ENCODE measurements at regions not wholly inside any gene's neighbourhood (a gene's known extent, or its start where the extent isn't known, plus 50 kb on each side); places are given as distances from the start of the nearest gene placed in this dataset.

DNA sequence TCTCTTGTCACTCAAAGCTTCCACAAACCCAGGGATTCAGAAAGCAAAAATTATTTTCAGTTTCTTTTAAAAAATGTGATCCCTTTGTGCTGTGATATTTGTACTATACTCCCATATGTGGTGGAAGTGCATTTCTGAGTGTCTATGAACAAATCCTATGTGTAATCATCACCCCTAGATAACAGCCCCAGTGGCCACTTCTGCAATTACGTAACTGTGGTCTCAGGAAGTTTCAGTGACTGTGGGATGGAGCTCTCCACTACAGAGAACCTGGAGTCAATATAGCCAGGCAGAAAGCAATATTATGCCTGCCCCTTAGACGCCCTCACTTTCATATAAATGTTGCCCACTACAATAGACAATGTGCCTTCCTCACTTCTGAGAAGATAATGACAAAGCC, 1101.7 kb upstream of the GHITM start:
- DNase-seq = peak; percentile 4

DNA sequence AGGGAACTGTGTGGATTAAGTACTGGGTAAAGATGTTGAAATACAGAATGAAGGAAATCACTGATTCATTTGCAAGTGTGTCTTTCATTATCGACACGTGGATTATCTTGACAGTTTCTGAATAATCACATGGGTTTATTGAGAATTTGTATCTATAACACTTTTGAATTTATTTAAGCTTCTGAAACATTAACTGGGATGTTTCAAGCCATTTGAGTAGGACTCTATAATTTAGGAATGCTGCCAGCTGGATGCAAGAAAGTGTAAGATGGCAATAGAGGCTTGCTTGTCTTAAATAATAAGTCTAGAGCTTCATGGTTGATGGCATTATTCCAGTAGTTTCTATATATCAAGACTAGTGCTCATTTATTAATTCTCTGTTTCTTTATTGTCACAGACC, 1100.7 kb upstream of the GHITM start:
- DNase-seq = no peak

DNA sequence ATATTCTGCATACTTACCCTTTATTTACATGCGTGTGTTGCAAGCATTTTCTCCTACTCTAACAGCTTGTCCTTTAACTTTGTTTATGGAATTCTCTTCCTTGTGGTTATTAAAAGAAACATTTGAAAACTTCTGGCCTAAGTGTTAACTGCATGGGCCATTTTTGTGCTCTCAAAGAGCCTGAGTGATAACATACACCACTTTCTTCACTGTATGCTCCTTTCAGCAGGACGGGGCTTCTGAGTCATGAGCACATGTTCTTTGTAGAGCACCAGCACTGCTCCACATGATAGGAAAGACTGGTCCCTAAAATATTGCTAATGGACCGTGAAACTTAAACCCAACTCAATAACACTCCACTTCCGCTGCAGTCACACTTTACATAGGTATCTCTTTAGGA, 1093.6 kb upstream of the GHITM start:
- DNase-seq = no peak

DNA sequence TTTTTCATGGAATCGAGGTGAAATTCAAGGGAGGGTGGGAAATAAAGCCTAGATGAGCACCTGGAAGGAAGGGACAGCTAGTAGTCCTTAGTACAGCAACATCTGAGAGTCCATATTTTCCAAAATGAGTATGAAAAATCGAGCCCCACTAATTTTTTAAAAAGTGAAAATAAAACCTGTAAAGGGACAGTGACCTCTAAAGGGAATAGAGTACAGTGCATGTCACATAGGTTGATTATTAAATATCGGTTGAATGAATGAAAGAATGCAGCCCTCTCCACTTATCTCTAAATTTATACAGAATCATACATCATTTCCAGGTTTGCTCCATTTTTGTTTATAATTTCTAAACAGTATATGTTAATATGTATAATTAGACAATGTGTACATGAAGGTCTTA, 1088.5 kb upstream of the GHITM start:
- no peak for DNase-seq

DNA sequence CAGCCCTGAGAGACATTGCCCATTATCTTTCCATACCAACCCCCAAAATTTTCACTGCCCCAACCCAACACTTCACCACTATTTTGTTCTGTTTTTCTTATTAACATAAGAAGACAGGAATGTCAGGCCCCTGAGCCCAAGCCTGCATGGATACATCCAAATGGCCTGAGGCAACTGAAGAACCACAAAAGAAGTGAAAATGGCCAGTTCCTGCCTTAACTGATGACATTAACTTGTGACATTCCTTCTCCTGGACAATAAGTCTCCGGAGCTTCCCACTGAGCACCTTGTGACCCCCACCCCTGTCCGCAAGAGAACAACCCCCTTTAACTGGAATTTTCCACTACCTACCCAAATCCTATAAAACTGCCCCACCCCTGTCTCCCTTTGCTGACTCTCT, 1076.4 kb upstream of the GHITM start:
- no peak for DNase-seq

DNA sequence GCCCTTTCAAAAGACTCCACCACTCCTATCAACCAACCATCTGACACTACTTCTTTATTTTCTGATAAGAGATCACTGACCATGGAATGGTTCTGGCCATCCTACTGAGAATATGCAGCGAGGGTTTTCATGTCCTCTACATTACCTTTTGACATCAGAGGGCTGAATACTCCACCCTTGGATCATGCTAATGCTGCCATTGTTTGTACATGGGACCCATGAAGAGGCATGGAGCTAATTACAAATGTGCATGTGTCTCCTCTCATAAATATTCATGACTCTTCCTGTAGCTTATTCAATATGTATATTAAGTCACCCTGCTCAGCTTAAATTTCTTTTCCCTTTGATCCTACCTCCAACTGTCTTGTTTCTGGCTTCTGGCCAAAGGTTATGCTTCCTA, 1065.8 kb upstream of the GHITM start:
- no peak for DNase-seq

DNA sequence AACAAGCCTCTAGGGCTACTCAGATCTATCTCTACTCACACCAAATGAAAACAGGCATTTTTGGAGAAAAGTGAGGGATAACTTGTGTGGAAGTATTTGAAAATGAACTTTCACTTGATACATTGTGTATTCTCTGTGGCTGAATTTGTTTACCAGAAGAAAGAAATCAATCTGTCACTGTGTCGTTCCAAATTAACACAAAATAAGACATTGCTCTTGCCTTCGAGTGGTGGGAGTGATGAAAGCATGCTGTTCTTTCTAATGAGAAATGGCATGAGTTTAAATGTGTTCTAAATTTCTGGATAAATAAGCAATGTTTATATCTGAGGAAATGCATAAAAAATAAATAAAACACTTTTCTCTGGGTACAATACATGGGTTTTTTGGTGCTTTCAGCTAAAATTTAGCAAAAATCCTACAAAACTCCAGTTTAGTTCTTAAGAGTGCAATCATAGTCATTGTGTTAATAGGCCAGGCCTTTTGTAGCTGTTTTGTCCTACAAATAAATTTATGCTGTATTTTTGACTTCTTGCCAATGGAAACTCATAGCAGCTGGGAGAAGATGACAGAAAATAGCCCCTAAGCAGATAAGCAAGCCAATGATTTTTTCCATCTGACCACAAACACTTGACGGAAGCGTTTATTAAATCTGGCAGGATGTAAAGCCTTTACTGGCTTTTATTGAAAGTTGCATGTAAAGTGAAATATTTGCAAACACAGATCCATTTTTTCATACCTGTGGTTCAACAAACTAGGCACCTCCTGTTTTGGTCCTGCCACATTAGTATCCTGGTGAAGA, 1064.1 kb upstream of the GHITM start:
- no peak for DNase-seq

DNA sequence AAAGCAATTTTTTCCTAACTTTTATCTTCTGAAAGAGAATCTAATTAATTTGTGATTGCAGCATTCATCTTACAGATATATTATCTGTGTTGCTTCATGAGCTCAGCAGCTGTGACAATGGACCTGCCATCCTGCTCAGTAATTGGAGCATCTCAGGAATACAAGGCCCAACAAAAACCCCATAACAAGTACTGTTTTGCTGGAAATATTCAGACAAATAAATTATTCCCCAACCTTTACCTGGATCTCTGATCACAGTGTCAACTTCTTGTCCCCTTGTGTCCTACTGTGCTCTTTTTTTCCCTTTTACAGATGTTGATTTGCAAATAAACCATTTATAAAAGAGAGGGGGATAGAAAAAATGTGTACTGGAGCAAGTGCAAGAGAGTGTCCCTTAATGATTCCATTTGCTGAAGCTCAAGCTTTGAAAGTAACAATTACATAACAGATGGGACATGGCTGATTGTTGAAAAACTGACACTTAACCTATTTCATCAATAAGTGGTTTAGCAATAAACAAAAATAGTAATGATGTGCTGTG, 1063.4 kb upstream of the GHITM start:
- no peak for DNase-seq

DNA sequence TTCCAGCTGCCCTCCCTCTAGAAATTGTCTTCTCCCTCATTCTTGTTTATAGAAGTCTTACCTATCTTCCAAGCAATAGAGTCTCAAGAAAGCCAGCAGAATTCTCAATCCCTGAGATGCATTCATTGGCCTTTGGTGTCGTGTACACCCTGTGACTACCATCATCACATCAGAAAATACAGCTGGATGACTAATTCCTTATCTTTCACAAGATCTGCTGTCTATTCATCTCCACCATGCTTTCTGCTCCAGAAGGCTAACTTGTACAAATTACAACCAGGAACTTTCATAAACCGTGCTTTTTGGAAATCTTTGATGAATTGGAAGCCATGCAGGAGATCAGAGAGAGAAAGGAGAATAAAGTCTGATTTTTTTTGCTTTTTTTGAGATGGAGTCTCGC, 1062.9 kb upstream of the GHITM start:
- DNase-seq = no peak

DNA sequence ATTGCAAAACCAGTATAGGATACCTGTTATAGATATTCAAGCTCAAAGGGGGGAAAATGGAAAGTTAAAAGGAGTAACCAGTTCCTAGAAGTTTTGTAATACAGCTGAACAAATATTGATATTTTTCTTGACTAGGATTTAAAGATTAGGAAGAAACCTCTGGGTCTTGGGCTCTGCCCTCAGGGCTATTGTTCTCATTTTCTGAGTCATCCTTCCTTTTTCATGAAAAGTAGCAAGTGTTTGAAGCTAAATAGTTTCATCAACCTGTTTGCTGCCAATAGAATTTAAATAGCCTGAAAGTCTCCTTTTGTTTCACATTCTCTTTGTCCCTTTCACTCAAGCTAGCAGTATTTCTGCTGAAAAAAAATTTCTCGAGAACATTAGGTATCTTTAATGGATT, 1061.1 kb upstream of the GHITM start:
- DNase-seq = no peak

DNA sequence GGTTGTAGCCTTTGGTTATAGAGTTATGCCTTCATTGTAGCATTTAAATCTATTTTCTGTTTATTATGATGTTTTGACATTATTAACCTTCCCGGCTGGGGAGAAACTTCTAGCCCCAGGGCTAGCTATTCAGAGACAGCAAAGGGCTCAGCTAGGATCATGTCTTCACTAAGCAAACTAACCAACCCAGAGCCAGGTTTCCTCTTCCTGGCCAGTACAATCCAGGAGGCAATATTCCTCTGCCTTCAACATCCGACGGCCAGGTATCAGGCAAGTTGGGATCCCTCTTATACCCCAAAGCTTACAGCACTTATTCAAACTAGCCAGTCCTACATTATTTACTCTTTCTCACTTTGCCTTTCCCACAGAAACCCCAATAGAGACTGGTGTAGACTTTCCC, 1060.7 kb upstream of the GHITM start:
- DNase-seq = no peak

DNA sequence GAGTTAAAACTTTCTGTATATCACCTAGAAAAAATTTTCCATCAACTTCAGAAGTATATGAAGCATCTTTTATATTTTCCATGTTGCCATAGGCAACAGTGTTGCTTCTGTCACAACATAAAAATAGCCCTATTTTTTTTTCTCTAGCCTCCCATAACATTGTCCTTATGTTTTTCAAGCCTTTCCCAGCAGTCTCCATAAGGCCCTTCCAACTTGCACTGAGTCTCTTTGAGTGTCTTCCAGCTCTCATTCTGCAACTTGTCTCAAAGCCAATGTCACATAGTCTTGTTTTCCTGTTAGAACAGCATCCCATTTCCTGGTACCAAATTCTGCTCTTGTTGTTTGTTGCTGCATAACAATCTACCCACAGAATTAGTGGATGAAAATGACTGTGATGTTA, 1055.5 kb upstream of the GHITM start:
- DNase-seq = no peak

DNA sequence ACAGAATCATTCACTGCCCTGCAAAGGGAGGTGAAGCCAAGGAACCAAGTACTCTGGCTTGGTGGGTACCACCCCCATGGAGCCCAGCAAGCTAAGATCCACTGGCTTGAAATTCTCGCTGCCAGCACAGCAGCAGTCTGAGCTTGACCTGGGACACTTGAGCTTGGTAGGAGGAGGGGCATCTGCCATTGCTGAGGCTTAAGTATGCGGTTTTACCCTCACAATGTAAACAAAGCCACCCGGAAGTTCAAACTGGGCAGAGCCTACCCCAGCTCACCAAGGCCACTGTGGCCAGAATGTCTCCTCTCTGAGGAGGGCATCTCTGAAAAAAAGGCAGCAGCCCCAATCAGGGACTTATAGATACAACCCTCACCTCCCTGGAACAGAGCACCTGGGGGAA, 1050.0 kb upstream of the GHITM start:
- no peak for DNase-seq

DNA sequence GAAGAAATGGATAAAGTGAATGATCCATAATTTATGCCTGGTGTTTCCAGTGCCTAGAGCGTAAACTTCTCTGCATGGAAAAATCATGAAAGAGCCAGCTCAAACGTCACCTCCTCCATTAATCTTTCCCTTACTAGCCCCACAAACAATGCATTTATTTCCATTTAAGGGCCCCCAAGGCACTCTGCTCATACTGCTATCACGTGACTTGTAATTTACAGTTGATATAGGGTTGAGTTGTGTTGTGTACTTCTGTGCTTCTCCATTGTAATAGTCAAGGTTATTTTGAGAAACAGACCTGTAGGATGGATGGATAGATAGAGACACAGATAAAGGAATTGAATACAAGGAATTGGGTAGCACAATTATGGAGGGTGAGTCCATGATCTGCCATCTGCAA, 1034.7 kb upstream of the GHITM start:
- DNase-seq = no peak

DNA sequence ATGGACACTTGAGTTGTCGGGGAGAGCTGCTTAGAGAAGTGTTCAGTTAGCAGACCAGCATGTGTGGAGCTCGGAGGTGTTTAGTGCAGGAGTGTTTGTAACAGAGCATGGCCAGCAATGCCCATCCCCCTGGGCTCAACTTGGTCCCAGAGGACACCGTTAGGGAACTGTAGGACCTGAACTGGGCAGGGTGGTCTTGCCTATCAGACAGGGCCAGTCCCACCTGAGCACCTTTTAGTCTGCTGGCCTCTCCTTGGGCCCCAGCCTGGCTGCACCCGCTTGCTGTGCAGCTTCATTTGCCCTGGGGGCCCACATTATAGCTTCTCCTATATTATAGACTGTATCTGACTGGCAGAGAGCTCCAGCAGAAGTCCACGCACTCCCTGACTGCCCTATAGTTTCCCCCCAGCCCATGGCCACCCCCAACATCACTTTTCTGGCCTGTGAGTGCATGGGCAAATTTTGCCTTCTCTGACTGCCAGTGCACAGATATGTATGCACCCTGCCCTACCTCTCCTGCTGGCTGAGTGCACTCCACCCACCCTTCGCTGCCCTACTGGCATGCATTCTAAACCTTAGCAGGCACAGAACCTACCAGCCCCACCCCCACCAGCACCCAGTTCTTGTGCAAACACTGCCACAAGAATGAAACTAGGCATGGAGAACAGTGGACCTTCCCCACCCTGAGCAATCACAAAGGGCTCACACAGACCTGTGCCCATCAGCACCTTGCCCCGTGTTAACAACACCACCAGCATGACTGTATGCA, 1030.6 kb upstream of the GHITM start:
- no peak for DNase-seq

DNA sequence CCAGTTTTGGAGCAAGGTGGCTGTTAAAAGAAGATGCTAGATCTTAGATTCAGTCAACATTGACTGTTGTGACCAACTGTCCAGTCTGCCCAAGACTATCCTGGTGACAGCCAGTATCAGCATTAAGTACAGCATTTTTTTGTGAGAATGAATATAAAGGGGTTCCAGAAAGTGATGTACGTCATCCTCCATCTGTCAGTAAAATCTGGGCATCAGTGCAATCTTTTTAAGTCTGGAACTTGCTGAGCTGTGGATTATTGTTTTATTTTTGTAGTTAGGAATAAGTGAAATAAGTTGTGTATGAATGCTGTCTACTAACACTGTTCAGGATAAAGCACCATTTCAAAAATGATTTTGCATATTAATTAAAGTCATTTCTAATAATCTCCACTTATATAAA, 1020.0 kb upstream of the GHITM start:
- DNase-seq = no peak

DNA sequence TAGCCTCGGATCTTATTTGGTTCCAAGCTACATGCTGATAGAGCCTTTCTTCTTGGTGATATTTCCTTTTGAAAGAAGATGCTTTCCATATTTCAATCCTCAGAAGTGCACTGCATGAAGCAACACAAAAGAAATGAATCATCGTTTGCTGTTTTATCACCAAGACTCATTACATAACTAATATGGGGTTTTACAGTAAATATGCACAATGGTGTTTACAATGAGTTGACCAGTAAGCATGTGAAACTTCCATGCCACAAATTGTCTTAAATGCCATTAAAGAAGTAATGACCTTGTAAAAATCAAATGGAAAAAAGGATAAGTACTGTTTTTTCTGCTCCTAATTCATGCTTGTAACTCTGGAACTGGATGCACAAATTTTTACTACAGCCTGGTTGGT, 1017.0 kb upstream of the GHITM start:
- DNase-seq = no peak

DNA sequence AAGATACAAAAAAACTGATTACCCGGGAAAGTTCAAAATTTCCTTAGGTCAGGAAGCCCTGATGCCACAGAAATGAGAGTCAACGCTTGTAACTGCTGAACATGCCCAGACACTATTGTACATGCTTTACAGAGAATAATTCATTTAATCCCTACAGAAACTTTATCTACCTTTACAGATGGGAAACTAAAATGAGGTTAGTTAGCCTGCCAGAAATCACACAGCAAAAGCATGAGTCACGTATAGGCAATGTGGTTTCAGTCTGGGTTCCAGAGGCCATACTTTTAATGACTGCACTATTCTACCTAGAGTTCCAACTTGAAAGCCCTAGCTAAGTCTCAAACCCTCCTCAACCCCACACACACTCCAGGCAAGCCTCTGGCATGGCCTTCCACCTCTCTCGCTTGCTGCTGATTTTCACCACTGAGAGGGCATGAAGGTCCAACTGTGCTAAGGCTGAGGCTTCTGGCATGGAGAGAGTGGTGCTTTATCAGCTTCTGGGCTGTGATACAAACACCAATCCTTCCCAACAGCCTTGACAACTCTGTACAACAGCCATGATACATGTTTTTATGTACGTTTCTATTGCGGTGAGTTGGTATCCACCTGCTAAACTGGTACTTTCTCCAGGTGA, 1011.2 kb upstream of the GHITM start:
- no peak for DNase-seq

DNA sequence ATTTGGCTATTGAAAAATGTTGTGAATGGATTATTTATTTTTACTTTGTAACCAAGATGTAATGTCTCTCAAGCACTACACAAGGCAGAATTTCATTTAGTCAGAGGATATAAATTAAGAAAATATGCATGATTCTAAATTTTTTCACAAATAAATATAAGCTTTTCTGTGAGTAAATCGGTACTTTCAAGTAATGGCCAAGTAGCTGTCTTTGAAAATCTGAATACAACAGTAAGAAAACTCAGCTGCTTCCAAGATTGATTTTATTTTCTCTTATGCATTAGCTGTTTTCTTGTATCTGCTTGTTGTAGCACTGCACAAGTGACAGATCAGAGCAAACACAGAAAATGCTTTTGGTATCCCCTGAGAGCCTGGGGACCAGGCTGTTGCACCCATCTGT, 998.5 kb upstream of the GHITM start:
- no peak for DNase-seq

DNA sequence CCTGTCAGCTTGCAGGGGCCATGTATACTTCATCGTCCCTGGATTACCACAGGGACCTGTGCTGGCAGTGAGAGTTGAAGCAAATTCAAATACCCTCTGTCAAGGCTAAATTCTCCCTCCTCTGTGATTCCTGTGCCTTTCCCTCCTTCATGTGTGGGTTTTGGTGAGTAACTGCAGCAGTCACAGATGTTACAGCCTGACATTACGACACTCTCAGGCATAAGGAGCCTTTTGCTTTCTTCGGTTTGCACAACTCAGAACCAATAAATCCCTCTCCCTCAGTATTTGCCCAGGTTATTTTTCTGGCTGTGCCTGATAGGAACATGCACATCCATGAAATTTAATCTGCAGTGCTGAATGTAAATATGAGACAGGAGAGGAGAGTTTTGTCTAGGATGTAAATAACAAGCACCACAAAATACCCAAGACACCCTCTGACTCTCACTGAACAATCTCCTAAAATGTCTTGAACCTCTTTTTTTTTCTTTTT, 997.2 kb upstream of the GHITM start:
- DNase-seq = no peak

DNA sequence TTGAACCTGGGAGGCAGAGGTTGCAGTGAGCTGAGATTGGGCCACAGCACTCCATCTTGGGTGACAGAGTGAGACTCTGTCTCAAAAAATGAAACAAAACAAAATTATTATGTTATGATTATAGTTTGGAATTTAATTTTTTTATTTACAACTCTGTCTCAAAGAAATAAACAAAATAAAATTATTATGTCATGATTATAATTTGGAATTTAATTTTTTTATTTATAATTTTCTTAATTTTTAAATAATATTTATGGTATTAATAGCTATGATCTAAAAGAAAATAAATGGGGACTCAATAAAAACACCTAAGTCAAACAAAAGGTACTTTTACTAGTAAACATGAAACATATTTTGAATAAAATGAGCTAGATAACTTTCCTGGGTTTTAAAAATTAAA, 994.8 kb upstream of the GHITM start:
- DNase-seq = no peak

DNA sequence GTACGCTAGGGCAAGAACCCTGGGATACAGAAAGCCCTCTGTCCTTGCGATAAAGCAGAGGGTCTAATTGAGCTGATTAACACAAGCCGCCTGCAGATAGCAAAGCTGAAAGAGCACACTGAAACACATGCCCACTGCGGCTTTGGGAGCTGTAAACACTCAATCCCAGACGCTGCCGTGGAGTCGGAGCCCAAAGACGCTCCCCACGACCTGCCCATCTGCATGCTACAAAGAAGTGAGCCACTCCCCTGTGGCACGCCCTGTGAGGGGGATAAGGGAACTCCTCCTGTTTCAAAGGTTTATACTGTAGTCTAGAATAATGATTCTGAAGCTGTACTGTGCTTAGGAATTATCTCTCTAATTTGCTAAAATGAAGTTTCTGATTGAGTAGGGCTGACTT, 985.6 kb upstream of the GHITM start:
- DNase-seq = no peak

DNA sequence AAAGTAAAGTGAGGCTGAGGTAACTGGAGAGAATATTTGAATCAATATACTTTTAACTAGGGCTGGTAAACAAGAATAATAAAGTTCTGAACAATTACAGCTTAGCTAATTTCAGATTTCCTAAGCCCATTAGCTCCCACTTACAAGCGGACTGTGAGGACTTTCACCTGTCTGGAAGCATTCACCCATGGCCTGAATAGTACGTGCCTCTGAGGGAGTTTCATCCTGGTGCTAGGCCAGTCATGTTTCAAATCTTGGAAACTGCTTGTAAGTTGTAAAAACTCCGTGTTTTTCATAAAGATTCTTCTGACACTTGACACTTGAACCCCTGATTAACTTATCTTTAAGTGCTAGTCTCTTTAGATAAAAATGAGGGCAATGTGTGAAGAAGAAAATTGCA, 975.2 kb upstream of the GHITM start:
- no peak for DNase-seq

DNA sequence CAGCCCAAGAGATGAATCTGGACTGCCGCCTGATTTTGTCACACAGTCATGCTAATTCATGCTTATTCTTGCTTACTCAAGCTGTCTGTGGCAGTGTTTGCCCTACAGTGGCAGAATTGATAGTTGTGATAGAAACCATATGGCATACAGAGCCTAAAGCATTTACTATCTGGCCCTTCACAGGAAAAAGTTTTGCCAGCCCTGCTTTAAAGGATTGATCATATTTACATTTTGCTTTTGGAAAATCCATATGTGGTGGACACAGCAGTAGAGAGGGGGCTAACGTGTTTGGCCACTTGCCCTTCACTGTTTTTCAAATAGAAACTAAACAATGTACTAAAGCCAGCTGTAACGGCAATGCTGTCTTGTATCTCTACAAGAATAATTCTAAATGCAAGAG, 974.0 kb upstream of the GHITM start:
- no peak for DNase-seq

All from hematopoietic multipotent progenitor cell treated with erythropoietin and hydrocortisone succinate and interleukin-3 and kit ligand, for 4 days (in vitro differentiated cells).